IPS DF 4.7 (cell line): ENCODE measurements at regions not wholly inside any gene's neighbourhood (a gene's known extent, or its start where the extent isn't known, plus 50 kb on each side); places are given as distances from the start of the nearest gene placed in this dataset.
"Not testable (repeated sequence)": the region's sequence is repeated elsewhere in the genome, so short reads cannot be mapped to it uniquely, and the experiment has no call there.

Experiments used
- DNase-seq: peaks from one replicate; pipeline ENCODE4 v3.0.0-alpha.2; 2013; ENCODE audit warnings: low spot score; ENCODE audit errors: extremely low read depth

- no peak for DNase-seq
Measured at GRCh38 chr3:81186412-81186811, 575.0 kb downstream of the GBE1 start.

- not testable (repeated sequence) for DNase-seq
Measured at GRCh38 chr3:81182086-81182875, 579.2 kb downstream of the GBE1 start.

- DNase-seq: no peak
Measured at GRCh38 chr3:81173514-81173913, 587.9 kb downstream of the GBE1 start.

GRCh38 chr3:81170298-81170697 is 591.1 kb downstream of the GBE1 start:
- peak; percentile 62 for DNase-seq

GRCh38 chr3:81164806-81165205 is 596.6 kb downstream of the GBE1 start:
- DNase-seq: no peak

- no peak for DNase-seq
Measured at GRCh38 chr3:81161851-81162250, 599.6 kb downstream of the GBE1 start.

- DNase-seq: no peak
Measured at GRCh38 chr3:81161100-81161499, 600.3 kb downstream of the GBE1 start.

GRCh38 chr3:81154611-81155143 is 606.8 kb downstream of the GBE1 start:
- no peak for DNase-seq

- DNase-seq: no peak
Measured at GRCh38 chr3:81152156-81152555, 609.3 kb downstream of the GBE1 start.

- no peak for DNase-seq
Measured at GRCh38 chr3:81132995-81133394, 628.5 kb downstream of the GBE1 start.

- no peak for DNase-seq
Measured at GRCh38 chr3:81105789-81106488, 655.5 kb downstream of the GBE1 start.

- no peak for DNase-seq
Measured at GRCh38 chr3:81105206-81105605, 656.2 kb downstream of the GBE1 start.

- no peak for DNase-seq
Measured at GRCh38 chr3:81097889-81098288, 663.6 kb downstream of the GBE1 start.

- DNase-seq: no peak
Measured at GRCh38 chr3:81095956-81096355, 665.5 kb downstream of the GBE1 start.

GRCh38 chr3:81094986-81095385 is 666.5 kb downstream of the GBE1 start:
- DNase-seq: no peak

- no peak for DNase-seq
Measured at GRCh38 chr3:81087607-81088006, 673.8 kb downstream of the GBE1 start.

GRCh38 chr3:81086348-81086747 is 675.1 kb downstream of the GBE1 start:
- no peak for DNase-seq

- DNase-seq: no peak
Measured at GRCh38 chr3:81080608-81081007, 680.8 kb downstream of the GBE1 start.

GRCh38 chr3:81072591-81072990 is 688.9 kb downstream of the GBE1 start:
- DNase-seq: no peak

GRCh38 chr3:81068546-81068945 is 692.9 kb downstream of the GBE1 start:
- DNase-seq: no peak

- no peak for DNase-seq
Measured at GRCh38 chr3:81063896-81064295, 697.5 kb downstream of the GBE1 start.

- not testable (repeated sequence) for DNase-seq
Measured at GRCh38 chr3:81051133-81051532, 710.3 kb downstream of the GBE1 start.
